ENCODE measurements at regions not wholly inside any gene's neighbourhood (a gene's known extent, or its start where the extent isn't known, plus 50 kb on each side); places are given as distances from the start of the nearest gene placed in this dataset.
A peak's percentile ranks its signal among the peaks of the same experiment; 100 is the strongest.
"Not testable (repeated sequence)": the region's sequence is repeated elsewhere in the genome, so short reads cannot be mapped to it uniquely, and the experiment has no call there.

GRCh38 chr10:33037726-33038125, 79.7 kb upstream of the ITGB1 start:
- no peak overlapping the region for H3K27ac ChIP-seq
- no peak overlapping the region for H3K4me3 ChIP-seq
- no peak for ATAC-seq (replicated peaks in 6 of 8)
- in situ Hi-C loops (cut with MboI; ENCODE audit: low pct_unique_long_range_greater_than_20kb in 2 of 9, low sequenced_read_pairs in 9 of 9, unreplicated experiment in 9 of 9): no loop called here
- 91 to 94% methylated on average over 3 to 4 of the region's 8 CpGs; no CpG with 5 or more reads in 8 of the 10 experiments for WGBS, 10 experiments
- peaks cover 31 to 53% of the 10 kb centered on the region in 2 donors for H3K4me1 ChIP-seq (replicated peaks in 1 of 2)

GRCh38 chr10:33036670-33037069, 78.6 kb upstream of the ITGB1 start:
- no peak overlapping the region for H3K4me3 ChIP-seq
- H3K4me1 ChIP-seq (replicated peaks in 1 of 2): peaks cover 22 to 53% of the 10 kb centered on the region in 2 donors
- no peak overlapping the region for H3K27ac ChIP-seq
- in situ Hi-C loops (cut with MboI; ENCODE audit: low pct_unique_long_range_greater_than_20kb in 2 of 9, low sequenced_read_pairs in 9 of 9, unreplicated experiment in 9 of 9): no loop called here
- no peak for ATAC-seq (replicated peaks in 6 of 8)
- WGBS, 10 experiments: 87 to 100% (median 88%) methylated on average over 1 to 6 of the region's 16 CpGs; no CpG with 5 or more reads in 7 of the 10 experiments

- WGBS, 10 experiments: 20 to 87% (median 73%) methylated on average over 1 to 3 of the region's 3 CpGs; no CpG with 5 or more reads in 1 of the 10 experiments
- Histone ChIP-seq H3K4me1 (replicated peaks in 1 of 2) (peaks cover 12 to 52% of the 10 kb centered on the region in 2 donors), H3K27ac (no peak overlapping the region), H3K4me3 (no peak overlapping the region)
- no peak for ATAC-seq (replicated peaks in 6 of 8)
- in situ Hi-C loops (cut with MboI; ENCODE audit: low pct_unique_long_range_greater_than_20kb in 2 of 9, low sequenced_read_pairs in 9 of 9, unreplicated experiment in 9 of 9): no loop called here
Measured at GRCh38 chr10:33035411-33035810, 77.4 kb upstream of the ITGB1 start.

GRCh38 chr10:33034931-33035330, 76.9 kb upstream of the ITGB1 start:
- in situ Hi-C loops (cut with MboI; ENCODE audit: low pct_unique_long_range_greater_than_20kb in 2 of 9, low sequenced_read_pairs in 9 of 9, unreplicated experiment in 9 of 9): no loop called here
- H3K4me1 ChIP-seq (replicated peaks in 1 of 2): peaks cover 9 to 52% of the 10 kb centered on the region in 2 donors
- 9 to 100% (median 78%) methylated on average over 1 of the region's 1 CpG; no CpG with 5 or more reads in 4 of the 10 experiments for WGBS, 10 experiments
- ATAC-seq (replicated peaks in 6 of 8): no peak
- no peak overlapping the region for H3K4me3 ChIP-seq
- no peak overlapping the region for H3K27ac ChIP-seq

GRCh38 chr10:33032654-33033151, 74.7 kb upstream of the ITGB1 start:
- no peak overlapping the region for H3K4me3 ChIP-seq
- peaks cover 4 to 41% of the 10 kb centered on the region in 2 donors for H3K4me1 ChIP-seq (replicated peaks in 1 of 2)
- peak in 6 of 8 experiments; percentile 26 to 89 (median 82) for ATAC-seq (replicated peaks in 6 of 8)
- WGBS, 10 experiments: 4 to 80% (median 61%) methylated on average over 1 to 7 of the region's 7 CpGs
- in situ Hi-C loops (cut with MboI; ENCODE audit: low pct_unique_long_range_greater_than_20kb in 2 of 9, low sequenced_read_pairs in 9 of 9, unreplicated experiment in 9 of 9): no loop called here
- peak overlapping the region in 1 of 2 donors; percentile 45 for H3K27ac ChIP-seq

GRCh38 chr10:33031815-33032653, 74.0 kb upstream of the ITGB1 start:
- Histone ChIP-seq H3K4me3 (no peak overlapping the region), H3K27ac (peak overlapping the region; percentile 8 to 61), H3K4me1 (replicated peaks in 1 of 2) (peaks cover 4 to 41% of the 10 kb centered on the region in 2 donors)
- peak in 5 of 8 experiments; percentile 49 to 79 (median 66) for ATAC-seq (replicated peaks in 6 of 8)
- in situ Hi-C loops (cut with MboI; ENCODE audit: low pct_unique_long_range_greater_than_20kb in 2 of 9, low sequenced_read_pairs in 9 of 9, unreplicated experiment in 9 of 9): no loop called here
- 50 to 100% (median 79%) methylated on average over 1 to 5 of the region's 5 CpGs; no CpG with 5 or more reads in 1 of the 10 experiments for WGBS, 10 experiments

- Histone ChIP-seq H3K4me1 (replicated peaks in 1 of 2) (peaks cover 7 to 49% of the 10 kb centered on the region in 2 donors), H3K27ac (no peak overlapping the region), H3K4me3 (no peak overlapping the region)
- in situ Hi-C loops (cut with MboI; ENCODE audit: low pct_unique_long_range_greater_than_20kb in 2 of 9, low sequenced_read_pairs in 9 of 9, unreplicated experiment in 9 of 9): no loop called here
- no peak for ATAC-seq (replicated peaks in 6 of 8)
- WGBS, 10 experiments: 57 to 100% (median 93%) methylated on average over 1 to 5 of the region's 5 CpGs
Measured at GRCh38 chr10:33031171-33031570, 73.1 kb upstream of the ITGB1 start.

GRCh38 chr10:33028515-33028914, 70.5 kb upstream of the ITGB1 start:
- in situ Hi-C loops (cut with MboI; ENCODE audit: low pct_unique_long_range_greater_than_20kb in 2 of 9, low sequenced_read_pairs in 9 of 9, unreplicated experiment in 9 of 9): loop anchor here in 1 of 9 experiments (10.0 kb wide), 1 partner anchor 126 kb away; no protein-coding TSS in a partner anchor
- H3K4me3 ChIP-seq; ATAC-seq (replicated peaks in 6 of 8); H3K27ac ChIP-seq: not testable (repeated sequence)
- WGBS, 10 experiments: 75 to 100% (median 95%) methylated on average over 1 to 5 of the region's 5 CpGs
- peaks cover 7 to 38% of the 10 kb centered on the region in 2 donors for H3K4me1 ChIP-seq (replicated peaks in 1 of 2)

GRCh38 chr10:33027088-33027487, 69.1 kb upstream of the ITGB1 start:
- ATAC-seq (replicated peaks in 6 of 8): no peak
- in situ Hi-C loops (cut with MboI; ENCODE audit: low pct_unique_long_range_greater_than_20kb in 2 of 9, low sequenced_read_pairs in 9 of 9, unreplicated experiment in 9 of 9): loop anchor here in 1 of 9 experiments (10.0 kb wide), 1 partner anchor 128 kb away; no protein-coding TSS in a partner anchor
- Histone ChIP-seq H3K4me1 (replicated peaks in 1 of 2) (peaks cover 7 to 25% of the 10 kb centered on the region in 2 donors), H3K4me3 (no peak overlapping the region), H3K27ac (no peak overlapping the region)
- 50 to 93% (median 81%) methylated on average over 4 to 6 of the region's 6 CpGs; no CpG with 5 or more reads in 2 of the 10 experiments for WGBS, 10 experiments

GRCh38 chr10:33026422-33026821, 68.4 kb upstream of the ITGB1 start:
- H3K4me3 ChIP-seq: no peak overlapping the region
- no peak overlapping the region for H3K27ac ChIP-seq
- H3K4me1 ChIP-seq (replicated peaks in 1 of 2): peaks cover 7 to 19% of the 10 kb centered on the region in 2 donors
- peak in 5 of 8 experiments; percentile 39 to 88 (median 65) for ATAC-seq (replicated peaks in 6 of 8)
- in situ Hi-C loops (cut with MboI; ENCODE audit: low pct_unique_long_range_greater_than_20kb in 2 of 9, low sequenced_read_pairs in 9 of 9, unreplicated experiment in 9 of 9): loop anchor here in 1 of 9 experiments (10.0 kb wide), 1 partner anchor 128 kb away; no protein-coding TSS in a partner anchor
- WGBS, 10 experiments: 0 to 63% (median 21%) methylated on average over 1 to 3 of the region's 3 CpGs; no CpG with 5 or more reads in 1 of the 10 experiments

- Histone ChIP-seq H3K4me1 (replicated peaks in 1 of 2) (peaks cover 7 to 15% of the 10 kb centered on the region in 2 donors), H3K4me3 (no peak overlapping the region), H3K27ac (no peak overlapping the region)
- 33 to 93% (median 79%) methylated on average over 1 to 4 of the region's 4 CpGs for WGBS, 10 experiments
- no peak for ATAC-seq (replicated peaks in 6 of 8)
- in situ Hi-C loops (cut with MboI; ENCODE audit: low pct_unique_long_range_greater_than_20kb in 2 of 9, low sequenced_read_pairs in 9 of 9, unreplicated experiment in 9 of 9): loop anchor here in 1 of 9 experiments (10.0 kb wide), 1 partner anchor 129 kb away; no protein-coding TSS in a partner anchor
Measured at GRCh38 chr10:33025910-33026309, 67.9 kb upstream of the ITGB1 start.

GRCh38 chr10:33025039-33025438, 67.0 kb upstream of the ITGB1 start:
- H3K4me1 ChIP-seq (replicated peaks in 1 of 2): peaks cover 7 to 14% of the 10 kb centered on the region in 2 donors
- no peak for ATAC-seq (replicated peaks in 6 of 8)
- H3K27ac ChIP-seq: no peak overlapping the region
- in situ Hi-C loops (cut with MboI; ENCODE audit: low pct_unique_long_range_greater_than_20kb in 2 of 9, low sequenced_read_pairs in 9 of 9, unreplicated experiment in 9 of 9): loop anchor here in 1 of 9 experiments (10.0 kb wide), 1 partner anchor 130 kb away; no protein-coding TSS in a partner anchor
- H3K4me3 ChIP-seq: no peak overlapping the region
- WGBS, 10 experiments: 0 to 100% (median 84%) methylated on average over 1 to 6 of the region's 6 CpGs

- 29 to 83% (median 53%) methylated on average over 1 to 3 of the region's 3 CpGs; no CpG with 5 or more reads in 1 of the 10 experiments for WGBS, 10 experiments
- in situ Hi-C loops (cut with MboI; ENCODE audit: low pct_unique_long_range_greater_than_20kb in 2 of 9, low sequenced_read_pairs in 9 of 9, unreplicated experiment in 9 of 9): loop anchor here in 4 of 9 experiments (10.0 to 25.0 kb wide), 3 partner anchors 132 to 835 kb away; no protein-coding TSS in a partner anchor
- H3K27ac ChIP-seq: no peak overlapping the region
- peaks cover 7 to 14% of the 10 kb centered on the region in 2 donors for H3K4me1 ChIP-seq (replicated peaks in 1 of 2)
- no peak overlapping the region for H3K4me3 ChIP-seq
- peak in 3 of 8 experiments; percentile 49 to 81 (median 74) for ATAC-seq (replicated peaks in 6 of 8)
Measured at GRCh38 chr10:33022691-33023090, 64.7 kb upstream of the ITGB1 start.
